PC-3 (cell line): ENCODE measurements at regions not wholly inside any gene's neighbourhood (a gene's known extent, or its start where the extent isn't known, plus 50 kb on each side); places are given as distances from the start of the nearest gene placed in this dataset.

Experiments used
- ATAC-seq: fragments of 200-7000 bp; cut with Tn5 transposase; 2 replicates; pipeline ENCODE4 v1.9.1; 2020; ENCODE audit warnings: mild to moderate bottlenecking, moderate library complexity
- BruUV-seq: library from RNA; stranded (reverse); fragments of 400-500 nt; replicated peaks from 2 replicates; lab custom pipeline; 2021; lab: Mats Ljungman, UMichigan
- CTCF ChIA-PET: fragments of 300-600 bp; sonication (Branson Sonifier 250); formaldehyde crosslinking; loops from one replicate; lab custom pipeline; 2022; ENCODE audit warnings: antibody characterized with exemption; lab: Charles Lee
- POLR2A ChIA-PET: fragments of 300-600 bp; sonication (Branson Sonifier 250); formaldehyde crosslinking; loops from one replicate; lab custom pipeline; 2022; ENCODE audit warnings: antibody characterized with exemption; ENCODE audit not compliant: unreplicated experiment; lab: Charles Lee
- DNase-seq: peaks from one replicate; pipeline ENCODE4 v3.0.0-alpha.2; 2015
- H2AFZ ChIP-seq: fragments of 300-600 bp; sonication (generic); 2 replicates; pipeline ENCODE4 v1.6.0; 2016; ENCODE audit warnings: antibody characterized with exemption, low read length
- H3F3A ChIP-seq: fragments of 300-600 bp; sonication (generic); one replicate; pipeline ENCODE4 v1.6.0; 2017; ENCODE audit warnings: antibody characterized with exemption, low read length, control low read depth, mild to moderate bottlenecking; ENCODE audit not compliant: unreplicated experiment
- H3K27ac ChIP-seq: fragments of 300-600 bp; sonication (generic); 2 replicates; pipeline ENCODE4 v1.5.1; 2016; ENCODE audit warnings: mild to moderate bottlenecking, low read length
- H3K27me3 ChIP-seq: fragments of 300-600 bp; sonication (generic); 2 replicates; pipeline ENCODE4 v1.6.1; 2016; ENCODE audit warnings: low read length, mixed read lengths
- H3K36me3 ChIP-seq: fragments of 300-600 bp; sonication (generic); 2 replicates; pipeline ENCODE4 v1.6.1; 2016; ENCODE audit warnings: low read depth, mixed run types, low read length, mixed read lengths
- H3K4me1 ChIP-seq: fragments of 300-600 bp; sonication (generic); 2 replicates; pipeline ENCODE4 v1.5.1; 2016; ENCODE audit warnings: low read length; ENCODE audit not compliant: insufficient read depth
- H3K4me2 ChIP-seq: fragments of 300-600 bp; sonication (generic); 2 replicates; pipeline ENCODE4 v1.6.0; 2016; ENCODE audit warnings: low read length
- H3K4me3 ChIP-seq: fragments of 300-600 bp; sonication (generic); 2 replicates; pipeline ENCODE4 v1.5.1; 2016; ENCODE audit warnings: mild to moderate bottlenecking, low read length, mixed read lengths
- H3K79me2 ChIP-seq: fragments of 300-600 bp; sonication (generic); 2 replicates; pipeline ENCODE4 v1.6.1; 2017; ENCODE audit warnings: low read length, mixed read lengths
- H3K9ac ChIP-seq: fragments of 300-600 bp; sonication (generic); 2 replicates; pipeline ENCODE4 v1.6.0; 2016; ENCODE audit warnings: mild to moderate bottlenecking, low read length
- H3K9me2 ChIP-seq: fragments of 300-600 bp; sonication (generic); replicated peaks from 2 replicates; pipeline ENCODE4 v1.6.1; 2016; ENCODE audit warnings: mixed run types, low read length, mixed read lengths
- H3K9me3 ChIP-seq: fragments of 300-600 bp; sonication (generic); 2 replicates; pipeline ENCODE4 v1.6.1; 2016; ENCODE audit warnings: low read length, mixed read lengths
- H4K20me1 ChIP-seq: fragments of 300-600 bp; sonication (generic); 2 replicates; pipeline ENCODE4 v1.6.1; 2016; ENCODE audit warnings: low read length, mixed read lengths
- EZH2 ChIP-seq: fragments of 300-600 bp; sonication (generic); IDR thresholded peaks from one replicate; pipeline ENCODE4 v1.6.1; 2017; ENCODE audit warnings: antibody characterized with exemption, mild to moderate bottlenecking, low read length; ENCODE audit not compliant: unreplicated experiment
- EZH2phosphoT487 ChIP-seq: fragments of 300-600 bp; sonication (generic); IDR thresholded peaks from 2 replicates; pipeline ENCODE4 v1.6.1; 2018; ENCODE audit warnings: mild to moderate bottlenecking, antibody characterized with exemption, low read length, borderline replicate concordance
- intact Hi-C: fragments of 100-400 bp; cut with micrococcal nuclease; formaldehyde crosslinking; loops from 2 replicates; pipeline ENCODE4 v1.9.0; 2023
- TF ChIP-seq, protein P1 (sequence below): fragments of 300-600 bp; sonication (generic); conservative IDR thresholded peaks from 2 replicates; pipeline ENCODE4 v1.5.1; 2017; ENCODE audit warnings: antibody characterized with exemption, low read depth, mild to moderate bottlenecking, low read length

DNA sequence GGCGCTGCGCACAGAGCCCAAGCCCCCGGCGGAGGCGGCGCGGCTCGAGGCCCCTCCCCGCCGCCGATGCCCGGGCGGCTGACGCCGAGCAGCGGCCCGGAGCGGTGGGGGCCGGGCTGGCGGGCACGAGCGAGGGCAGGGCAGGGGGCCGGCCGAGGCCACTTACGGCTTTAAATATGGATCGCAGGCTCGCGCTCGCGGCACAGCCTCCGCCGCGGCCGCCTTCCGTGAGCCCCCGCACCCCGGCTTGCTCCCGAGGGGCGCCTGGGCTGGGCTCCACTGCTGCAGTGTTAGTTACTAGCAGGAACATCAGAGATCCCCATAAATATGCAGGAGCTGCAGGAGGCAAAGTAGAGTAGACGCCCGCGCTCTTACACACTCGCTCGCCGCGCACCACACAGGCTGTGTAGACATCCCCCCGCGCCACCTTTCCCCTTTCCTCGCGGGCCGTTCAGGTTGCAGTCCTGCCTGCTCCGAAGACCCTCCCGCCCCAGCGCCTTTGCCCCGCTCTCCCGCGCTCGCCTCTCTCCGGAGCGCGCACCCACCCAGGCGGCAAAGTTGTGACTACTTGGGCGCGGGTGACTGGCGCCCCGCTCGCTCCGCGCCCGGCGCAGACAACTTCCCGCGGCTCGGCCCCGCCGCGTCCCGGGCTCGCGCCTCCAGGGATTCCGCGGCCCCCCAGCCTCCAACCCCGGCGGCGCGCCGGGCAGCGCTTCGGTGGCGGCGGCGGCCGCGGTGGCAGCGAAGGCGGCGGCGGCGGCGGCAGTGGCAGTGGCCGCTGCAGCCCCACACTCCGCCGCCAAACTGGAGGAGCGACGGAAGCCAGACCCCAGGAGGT, 152.0 kb upstream of the SLC4A4 start:
- ATAC-seq = peak; percentile 60
- Histone ChIP-seq H3K4me2 (peak overlapping the region; percentile 93), H2AFZ (peak overlapping the region; percentile 88), H3K9me3 (no peaks in the 10 kb centered on the region), H3F3A (no peaks in the 10 kb centered on the region), H3K4me3 (peak overlapping the region; percentile 76), H3K27me3 (peaks cover 16% of the 10 kb centered on the region), H3K4me1 (peaks cover 22% of the 10 kb centered on the region), H3K9ac (peak overlapping the region; percentile 11; the same call in 1 of the 2 replicates), H4K20me1 (no peaks in the 10 kb centered on the region), H3K9me2 (no peaks in the 10 kb centered on the region), H3K27ac (no peak overlapping the region), H3K79me2 (no peaks in the 10 kb centered on the region), H3K36me3 (no peaks in the 10 kb centered on the region)
- CTCF ChIA-PET = no interaction called here
- intact Hi-C loops = loop anchor here (5.0 to 10.0 kb wide), 3 partner anchors 76 to 308 kb away; no protein-coding TSS in a partner anchor
- DNase-seq = peak; percentile 52
- TF ChIP-seq EZH2phosphoT487 (no peak), EZH2 (no peak)
- TF ChIP-seq, protein P1, sequence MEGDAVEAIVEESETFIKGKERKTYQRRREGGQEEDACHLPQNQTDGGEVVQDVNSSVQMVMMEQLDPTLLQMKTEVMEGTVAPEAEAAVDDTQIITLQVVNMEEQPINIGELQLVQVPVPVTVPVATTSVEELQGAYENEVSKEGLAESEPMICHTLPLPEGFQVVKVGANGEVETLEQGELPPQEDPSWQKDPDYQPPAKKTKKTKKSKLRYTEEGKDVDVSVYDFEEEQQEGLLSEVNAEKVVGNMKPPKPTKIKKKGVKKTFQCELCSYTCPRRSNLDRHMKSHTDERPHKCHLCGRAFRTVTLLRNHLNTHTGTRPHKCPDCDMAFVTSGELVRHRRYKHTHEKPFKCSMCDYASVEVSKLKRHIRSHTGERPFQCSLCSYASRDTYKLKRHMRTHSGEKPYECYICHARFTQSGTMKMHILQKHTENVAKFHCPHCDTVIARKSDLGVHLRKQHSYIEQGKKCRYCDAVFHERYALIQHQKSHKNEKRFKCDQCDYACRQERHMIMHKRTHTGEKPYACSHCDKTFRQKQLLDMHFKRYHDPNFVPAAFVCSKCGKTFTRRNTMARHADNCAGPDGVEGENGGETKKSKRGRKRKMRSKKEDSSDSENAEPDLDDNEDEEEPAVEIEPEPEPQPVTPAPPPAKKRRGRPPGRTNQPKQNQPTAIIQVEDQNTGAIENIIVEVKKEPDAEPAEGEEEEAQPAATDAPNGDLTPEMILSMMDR = no peak
- POLR2A ChIA-PET = interaction anchor here (0.5 to 0.6 kb wide), 2 partner anchors 43 to 161 kb away, joined by 4 to 18 read pairs; no protein-coding TSS in a partner anchor
- BruUV-seq = no TSS peak

DNA sequence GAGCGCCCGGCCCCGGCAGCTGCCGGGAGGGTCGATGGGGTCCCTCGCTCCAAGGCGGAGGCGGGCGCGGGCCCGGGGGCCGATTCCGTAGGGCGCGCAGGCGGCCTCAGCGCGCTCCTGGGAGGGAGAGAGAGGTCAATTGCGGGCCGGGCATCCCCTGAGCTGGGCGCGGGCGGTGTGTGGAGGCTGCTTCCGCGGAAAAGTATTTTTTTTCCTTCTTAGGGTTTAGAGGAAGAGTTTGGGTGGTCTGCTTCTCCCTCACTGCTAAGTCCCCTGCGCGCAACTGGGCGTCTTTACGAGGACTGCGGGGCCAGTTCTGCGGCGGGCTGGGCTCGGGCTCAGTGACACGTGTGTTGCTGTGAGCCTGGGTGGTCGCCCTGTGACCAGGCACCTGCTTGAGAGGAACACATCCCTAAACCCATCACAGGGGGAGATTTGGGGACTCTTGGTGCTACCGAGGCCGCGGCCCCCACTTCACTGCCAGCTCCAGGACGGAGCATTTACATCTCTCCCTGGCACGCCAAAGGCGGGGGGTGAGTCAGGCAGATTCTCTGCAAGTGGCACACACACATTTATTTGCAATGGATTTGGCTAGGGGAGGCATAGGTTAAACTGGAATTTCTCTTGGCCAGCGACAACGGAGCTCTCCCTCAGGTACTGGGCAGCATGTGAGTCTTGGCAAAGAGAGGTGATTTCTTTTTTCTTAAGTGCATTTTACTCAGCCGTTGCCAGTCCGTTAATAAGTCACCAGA, 151.2 kb upstream of the SLC4A4 start:
- Histone ChIP-seq H3K36me3 (no peaks in the 10 kb centered on the region), H3K9me2 (no peaks in the 10 kb centered on the region), H3K9ac (peak overlapping the region; percentile 11), H3F3A (no peaks in the 10 kb centered on the region), H3K27ac (no peak overlapping the region), H3K9me3 (no peaks in the 10 kb centered on the region), H3K4me2 (peak overlapping the region; percentile 93), H3K27me3 (peaks cover 16% of the 10 kb centered on the region), H3K4me1 (peaks cover 22% of the 10 kb centered on the region), H3K4me3 (peak overlapping the region; percentile 76), H4K20me1 (no peaks in the 10 kb centered on the region), H3K79me2 (no peaks in the 10 kb centered on the region), H2AFZ (peak overlapping the region; percentile 80)
- ChIA-PET POLR2A (no interaction called here), CTCF (no interaction called here)
- intact Hi-C loops = loop anchor here (1.0 to 10.0 kb wide), 6 partner anchors 75 to 526 kb away; no protein-coding TSS in a partner anchor
- TF ChIP-seq, protein P1 = no peak
- no peak for TF ChIP-seq EZH2phosphoT487
- no peak for TF ChIP-seq EZH2
- peak; percentile 68 for DNase-seq
- BruUV-seq = no TSS peak
- ATAC-seq = peak; percentile 49
